WTC11 (cell line): ENCODE measurements at regions not wholly inside any gene's neighbourhood (a gene's known extent, or its start where the extent isn't known, plus 50 kb on each side); places are given as distances from the start of the nearest gene placed in this dataset.

Experiments used
- ATF1 ChIP-seq: sonication (generic); formaldehyde crosslinking; IDR thresholded peaks from 2 replicates; pipeline ENCODE4 v1.8.1; 2023; ENCODE audit warnings: mild to moderate bottlenecking, moderate library complexity, missing genetic modification reagents
- CREM ChIP-seq: sonication (generic); formaldehyde crosslinking; IDR thresholded peaks from 2 replicates; pipeline ENCODE4 v1.8.1; 2022; ENCODE audit warnings: mild to moderate bottlenecking, missing genetic modification reagents, moderate library complexity
- CTCF ChIP-seq: fragments of 200-600 bp; IDR thresholded peaks from 2 replicates; pipeline ENCODE4 v1.8.0; 2022; ENCODE audit warnings: antibody characterized with exemption
- ELF4 ChIP-seq: sonication (generic); formaldehyde crosslinking; IDR thresholded peaks from 2 replicates; pipeline ENCODE4 v1.8.1; 2022; ENCODE audit warnings: low read depth, mild to moderate bottlenecking, moderate library complexity, missing genetic modification reagents
- ESRRA ChIP-seq: sonication (generic); formaldehyde crosslinking; IDR thresholded peaks from 2 replicates; pipeline ENCODE4 v1.8.1; 2022; ENCODE audit warnings: mild to moderate bottlenecking, missing genetic modification reagents, borderline replicate concordance
- FOXP1 ChIP-seq: sonication (generic); formaldehyde crosslinking; IDR thresholded peaks from 2 replicates; pipeline ENCODE4 v1.8.0; 2022; ENCODE audit warnings: missing genetic modification reagents, mild to moderate bottlenecking, moderate library complexity, borderline replicate concordance
- GTF2I ChIP-seq: fragments of 250-450 bp; sonication (Bioruptor Pico); conservative IDR thresholded peaks from 2 replicates; pipeline ENCODE4 v1.4.0; 2021; ENCODE audit warnings: mild to moderate bottlenecking
- MAX ChIP-seq: sonication (generic); formaldehyde crosslinking; IDR thresholded peaks from 2 replicates; pipeline ENCODE4 v1.8.0; 2022; ENCODE audit warnings: mild to moderate bottlenecking, missing genetic modification reagents
- SOX15 ChIP-seq: fragments of 250-450 bp; sonication (Bioruptor Pico); IDR thresholded peaks from 2 replicates; pipeline ENCODE4 v1.9.0; 2021; ENCODE audit warnings: mild to moderate bottlenecking
- TEAD4 ChIP-seq: sonication (generic); formaldehyde crosslinking; IDR thresholded peaks from 2 replicates; pipeline ENCODE4 v1.8.0; 2022; ENCODE audit warnings: mild to moderate bottlenecking, missing genetic modification reagents
- USF2 ChIP-seq: sonication (generic); formaldehyde crosslinking; IDR thresholded peaks from 2 replicates; pipeline ENCODE4 v1.8.1; 2023; ENCODE audit warnings: mild to moderate bottlenecking, missing genetic modification reagents, moderate library complexity

- TF ChIP-seq CTCF: no peak
- TF ChIP-seq ELF4: no peak
- TF ChIP-seq FOXP1 (CRISPR knock-in tag): no peak
- TF ChIP-seq ESRRA (CRISPR knock-in tag): no peak
- no peak for TF ChIP-seq MAX (CRISPR knock-in tag)
- TF ChIP-seq SOX15 (CRISPR knock-in tag): no peak
- TF ChIP-seq GTF2I (CRISPR knock-in tag): no peak
- TF ChIP-seq CREM (CRISPR knock-in tag): no peak
- TF ChIP-seq ATF1: no peak
- no peak for TF ChIP-seq USF2 (CRISPR knock-in tag)
- TF ChIP-seq TEAD4: no peak
Observed at GRCh38 chr15:100780208-100780800, 99.3 kb upstream of the ALDH1A3 start.
